DMS153 treated with DMSO at 0.1 percent for 48 hours (cell line): ENCODE measurements at regions not wholly inside any gene's neighbourhood (a gene's known extent, or its start where the extent isn't known, plus 50 kb on each side); places are given as distances from the start of the nearest gene placed in this dataset.
A peak's percentile ranks its signal among the peaks of the same experiment; 100 is the strongest.
"Not testable (repeated sequence)": the region's sequence is repeated elsewhere in the genome, so short reads cannot be mapped to it uniquely, and the experiment has no call there.

Experiments
- DNase-seq: peaks from one replicate; lab custom pipeline; 2025; ENCODE audit not compliant: unreplicated experiment; lab: John Stamatoyannopoulos, UW

DNA sequence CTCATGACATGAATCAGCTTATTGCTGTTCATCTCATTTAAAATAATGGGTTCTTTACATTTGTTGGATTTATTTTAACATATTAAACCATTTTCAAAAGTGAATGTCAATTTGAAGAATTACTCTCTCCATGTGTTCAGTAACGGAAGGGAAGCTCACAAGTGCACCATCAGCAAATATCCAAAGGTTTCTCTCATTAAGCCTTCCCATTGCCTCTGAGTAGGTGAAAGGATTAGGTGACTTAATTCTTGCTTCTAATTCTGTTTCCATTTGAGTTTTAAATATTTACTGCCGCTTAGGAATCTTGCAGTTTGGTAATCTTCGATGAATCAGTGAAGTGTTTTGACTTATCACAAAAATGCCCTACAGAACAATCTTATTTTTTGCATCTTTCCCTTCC is 145.1 kb upstream of the NYAP2 start:
- no peak for DNase-seq

DNA sequence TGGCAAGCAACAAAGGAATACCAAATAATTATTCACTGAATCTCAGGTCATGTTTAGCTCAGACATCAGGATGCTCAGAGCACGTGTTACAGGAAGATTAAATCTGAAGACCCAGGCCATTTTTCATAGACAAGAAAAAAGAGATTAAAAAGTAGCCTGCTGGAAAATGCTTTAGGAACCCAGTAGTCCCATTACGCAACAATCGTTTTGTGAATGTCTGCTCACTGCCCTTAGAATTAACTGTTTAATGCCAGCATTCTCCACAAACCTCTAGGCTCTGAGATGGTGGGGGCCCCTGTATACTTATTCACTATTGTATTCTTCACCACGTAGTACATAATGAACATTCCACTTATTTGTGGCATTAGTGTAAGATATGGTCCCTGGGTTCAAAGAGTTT is 154.6 kb upstream of the NYAP2 start:
- no peak for DNase-seq

DNA sequence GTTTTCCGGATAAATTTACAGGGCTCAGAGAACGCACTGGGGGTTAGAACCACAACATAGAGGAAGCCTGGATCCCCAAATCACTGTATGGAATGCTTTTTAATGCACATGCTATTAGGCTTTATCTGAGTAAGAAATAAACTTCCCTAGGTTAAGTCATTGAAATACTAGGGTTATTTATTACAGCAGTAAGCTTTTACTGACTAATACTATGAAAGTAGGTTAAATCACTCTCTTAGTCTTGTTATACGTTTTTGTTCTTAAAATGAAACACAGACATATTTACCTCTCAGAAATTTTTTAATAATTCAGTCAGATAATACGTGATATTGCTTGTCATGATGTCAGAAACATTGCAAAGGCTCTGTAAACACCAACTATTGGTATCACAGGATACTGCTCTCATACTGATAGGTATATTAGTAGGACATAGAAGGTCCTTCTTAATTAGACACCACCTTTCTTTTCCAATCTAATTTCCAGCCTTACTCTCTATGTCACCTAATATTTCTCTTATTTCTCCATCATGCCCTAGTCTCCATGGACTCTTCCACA is 162.7 kb upstream of the NYAP2 start:
- DNase-seq = no peak

DNA sequence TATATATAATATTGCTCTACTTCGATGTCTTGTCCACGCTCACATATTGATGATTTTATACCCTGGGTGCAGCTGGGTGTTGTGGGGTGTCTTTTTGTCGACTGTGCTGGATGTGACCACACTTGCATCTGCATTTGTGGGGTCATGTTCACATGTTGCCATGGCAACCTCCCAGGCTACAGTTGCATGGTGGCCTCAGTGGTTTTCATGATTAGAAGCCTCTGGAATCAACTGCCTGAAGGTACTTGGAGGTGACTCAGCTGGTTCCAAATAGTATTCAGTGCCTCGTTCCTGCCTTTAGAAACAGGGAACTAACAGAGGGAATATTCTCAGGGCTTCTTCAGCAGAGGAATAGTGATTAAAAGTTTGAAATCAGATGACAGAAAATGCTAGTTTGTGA is 166.3 kb upstream of the NYAP2 start:
- no peak for DNase-seq

DNA sequence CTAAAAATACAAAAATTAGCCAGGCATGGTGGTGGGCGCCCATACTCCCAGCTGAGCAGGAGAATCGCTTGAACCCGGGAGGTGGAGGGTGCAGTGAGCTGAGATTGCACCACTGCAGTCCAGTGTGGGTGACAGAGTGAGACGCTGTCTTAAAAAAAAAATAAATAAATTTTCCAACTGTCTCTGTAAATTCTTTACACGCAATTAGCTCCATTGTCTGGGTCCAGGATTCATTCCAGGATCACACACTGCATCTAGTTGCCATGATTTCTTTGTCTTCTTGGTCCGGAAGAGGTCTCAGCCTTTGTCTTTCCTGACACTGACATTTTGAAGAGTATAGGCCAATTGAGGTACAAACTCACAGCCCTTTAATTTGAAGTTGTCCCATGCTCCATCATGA is 167.6 kb upstream of the NYAP2 start:
- DNase-seq = no peak

DNA sequence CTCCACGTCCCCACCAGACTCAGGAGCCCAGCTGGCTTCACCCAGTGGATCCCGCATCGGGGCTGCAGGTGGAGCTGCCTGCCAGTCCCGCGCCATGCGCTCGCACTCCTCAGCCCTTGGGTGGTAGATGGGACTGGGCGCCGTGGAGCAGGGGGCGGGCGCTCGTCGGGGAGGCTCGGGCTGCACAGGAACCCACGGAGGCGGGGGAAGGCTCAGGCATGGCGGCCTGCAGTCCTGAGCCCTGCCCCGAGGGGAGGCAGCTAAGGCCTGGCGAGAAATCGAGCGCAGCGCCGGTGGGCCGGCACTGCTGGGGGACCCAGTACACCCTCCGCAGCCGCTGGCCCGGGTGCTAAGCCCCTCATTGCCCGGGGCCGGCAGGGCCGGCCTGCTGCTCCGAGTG is 170.2 kb upstream of the NYAP2 start:
- DNase-seq = not testable (repeated sequence)

DNA sequence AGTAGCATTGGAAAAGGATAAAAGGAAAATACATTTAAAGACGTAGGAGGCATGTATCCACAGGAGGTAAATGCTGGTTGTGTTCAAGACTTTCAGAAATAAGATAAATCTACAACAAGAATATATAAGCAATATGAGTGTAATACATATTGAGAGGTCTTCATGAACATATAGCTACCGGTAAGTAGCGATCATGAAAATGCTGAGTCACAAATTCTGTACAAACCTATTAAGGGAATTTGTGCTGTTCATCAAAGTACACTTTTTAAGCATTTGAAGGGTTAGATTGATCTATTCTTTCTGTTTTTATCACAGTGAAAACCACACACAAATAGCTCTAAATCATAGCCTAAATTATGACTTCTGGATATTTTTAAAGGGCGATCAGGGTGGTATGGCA is 173.1 kb upstream of the NYAP2 start:
- DNase-seq = no peak

DNA sequence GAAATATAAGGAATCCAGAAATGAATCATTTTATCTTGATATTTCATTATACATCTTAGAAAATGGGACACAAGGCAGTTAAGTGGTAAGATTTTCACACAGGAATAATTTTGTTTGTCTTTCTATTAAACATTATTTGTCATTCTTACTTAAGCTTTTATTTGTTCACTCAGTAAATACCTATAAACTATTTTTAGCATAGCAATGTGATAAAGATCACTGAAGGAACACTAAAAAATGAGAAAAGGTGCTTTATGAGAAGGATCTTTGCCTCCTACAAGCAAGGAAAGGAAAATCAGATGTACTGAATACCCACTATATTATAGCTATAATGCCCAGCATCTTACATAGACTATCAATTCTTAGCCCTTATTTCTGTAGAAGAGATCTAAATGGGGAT is 176.2 kb upstream of the NYAP2 start:
- DNase-seq = no peak

DNA sequence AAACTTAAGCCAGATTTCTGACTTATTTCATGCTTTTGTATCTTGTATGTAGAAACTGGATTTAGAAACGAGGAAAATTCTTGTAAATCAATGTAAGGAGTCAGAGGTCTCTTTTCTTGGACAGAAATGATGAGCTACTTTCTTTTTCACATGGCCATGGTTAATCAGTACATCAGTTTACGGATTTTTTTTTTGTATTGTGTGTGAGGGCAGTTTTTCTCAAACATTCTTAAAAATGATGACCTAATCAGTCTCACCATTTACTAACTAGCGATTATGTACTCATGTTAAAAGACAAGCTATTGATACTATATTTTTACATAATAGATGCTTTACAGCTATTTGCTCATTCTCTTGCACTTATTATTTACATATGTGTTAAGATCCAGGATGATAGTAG is 165.2 kb upstream of the DOCK10 start:
- DNase-seq = no peak

DNA sequence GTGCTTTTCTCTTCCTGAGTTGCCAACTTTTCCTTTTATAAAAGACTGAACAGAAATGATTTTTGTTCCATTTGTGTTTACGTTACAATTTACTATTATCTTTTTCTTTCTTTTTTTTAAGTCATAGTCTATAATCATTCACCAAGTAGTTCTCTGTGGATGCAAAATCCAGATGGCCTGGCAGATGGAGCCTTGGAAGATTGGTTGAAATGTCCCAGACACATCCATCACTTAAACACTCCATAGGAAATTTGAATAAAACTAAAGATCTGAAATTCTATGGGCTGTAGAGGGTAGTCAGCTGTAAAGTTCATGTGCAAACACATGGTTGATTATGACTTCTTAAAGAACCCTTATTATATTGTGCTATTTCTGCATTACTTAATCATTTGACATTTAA is 164.8 kb upstream of the DOCK10 start:
- DNase-seq = no peak

DNA sequence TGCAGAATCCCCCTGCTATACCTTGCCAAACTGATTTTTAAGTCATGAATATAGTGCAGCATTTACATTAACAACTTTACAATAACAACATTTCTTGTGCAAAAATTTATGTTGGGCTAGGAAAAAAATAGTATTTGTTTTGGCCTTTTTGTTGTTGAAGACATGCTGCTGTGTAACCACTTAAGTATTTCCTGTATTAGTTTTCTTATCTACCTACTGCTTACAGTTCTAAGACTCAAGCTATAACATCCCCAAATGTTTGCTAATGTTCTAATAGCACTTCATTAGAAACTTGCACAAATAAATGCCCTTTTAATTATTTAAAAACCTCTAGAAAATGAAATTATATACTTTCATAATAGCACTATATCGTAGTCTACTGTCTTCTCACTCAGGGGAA is 154.3 kb upstream of the DOCK10 start:
- no peak for DNase-seq

DNA sequence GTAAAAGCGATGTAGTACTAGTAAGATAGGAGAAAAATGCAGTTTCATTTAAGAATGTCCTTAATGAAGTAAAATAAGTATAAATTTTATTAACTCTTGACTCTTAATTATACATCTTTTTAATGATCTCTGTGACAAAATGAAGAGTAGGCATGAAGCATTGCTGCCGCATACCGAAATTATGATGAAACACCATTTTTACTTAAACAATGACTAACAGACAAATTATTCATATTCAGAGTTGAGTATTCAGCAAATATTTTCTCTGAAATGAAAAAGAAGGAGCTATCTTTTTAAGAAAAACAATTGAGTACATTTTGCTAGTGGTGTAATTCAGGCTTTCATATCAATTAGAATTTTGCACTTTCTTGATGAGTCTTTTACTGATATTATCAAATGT is 150.6 kb upstream of the DOCK10 start:
- DNase-seq = no peak

DNA sequence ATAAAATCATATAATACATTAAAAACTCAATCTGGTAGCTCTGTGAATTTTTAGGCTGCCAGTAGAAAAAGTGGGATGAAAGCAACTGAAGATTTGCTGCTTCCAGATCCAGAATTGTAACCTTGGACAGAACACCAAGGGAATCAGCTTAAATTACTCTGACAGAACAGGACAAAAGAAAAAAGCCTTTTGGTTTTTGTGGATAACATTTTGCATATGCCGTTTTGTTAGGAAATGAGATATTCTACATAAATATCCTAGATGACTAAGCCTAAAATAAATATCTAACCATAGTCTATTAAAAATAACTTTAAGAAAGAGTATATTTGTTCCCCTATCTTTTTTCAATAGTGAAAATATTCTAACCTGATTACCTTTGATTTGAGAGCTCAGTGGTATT is 148.7 kb upstream of the DOCK10 start:
- no peak for DNase-seq

DNA sequence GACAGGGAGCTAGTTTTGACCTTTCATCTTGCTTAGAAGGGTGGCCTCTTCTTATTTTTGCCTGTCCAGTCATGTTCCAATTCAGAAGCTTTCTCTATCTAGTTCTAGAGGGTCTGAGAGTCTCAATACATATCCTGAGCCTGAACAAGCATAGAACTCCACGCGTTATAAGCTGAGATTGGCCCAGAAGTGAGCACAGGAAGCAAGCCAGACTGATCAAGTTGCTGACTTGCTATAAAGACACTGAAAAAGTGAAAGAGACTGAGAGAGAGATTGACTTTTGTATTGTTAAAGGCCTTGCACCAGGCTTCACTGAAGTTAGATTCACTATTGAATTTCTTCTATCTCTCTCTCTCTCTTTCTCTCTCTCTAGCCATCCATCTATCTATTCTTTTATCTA is 142.7 kb upstream of the DOCK10 start:
- no peak for DNase-seq

DNA sequence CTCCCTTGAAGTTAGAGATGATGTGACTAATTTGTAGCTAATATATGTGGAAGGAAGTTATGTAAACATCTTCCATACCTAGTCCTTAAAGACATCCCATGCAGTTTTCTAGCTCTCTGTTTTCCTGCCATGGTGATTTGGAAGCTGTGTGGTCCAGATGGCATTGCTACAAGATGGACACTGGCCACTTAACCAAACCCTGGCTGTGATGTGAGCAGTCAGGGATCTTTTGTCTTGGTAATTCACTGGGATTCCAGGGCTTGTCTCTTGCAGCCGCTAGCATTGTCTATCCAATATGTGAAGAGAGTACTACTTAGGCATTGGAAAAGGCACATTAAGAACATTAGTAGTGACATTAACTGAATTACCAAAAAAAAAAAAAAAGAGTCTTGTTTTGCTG is 139.9 kb upstream of the DOCK10 start:
- DNase-seq = no peak

DNA sequence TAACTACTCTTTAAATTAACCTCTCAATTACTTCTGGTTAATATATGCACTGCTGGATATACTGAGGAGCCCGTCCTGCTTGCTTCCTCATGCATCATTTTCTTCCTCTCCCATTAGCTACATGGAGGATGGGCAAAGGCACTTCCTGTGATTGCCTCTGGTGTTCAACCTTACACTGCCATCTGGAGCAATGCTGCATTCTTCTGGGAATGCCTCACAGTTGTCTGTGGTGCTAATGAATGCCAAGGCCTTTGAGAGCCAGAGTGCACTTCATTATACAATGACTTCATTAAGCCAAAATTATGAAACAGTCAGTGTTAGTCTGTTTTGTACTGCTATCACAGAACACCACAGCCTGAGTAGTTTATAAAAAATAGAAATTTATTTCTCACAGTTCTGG is 134.8 kb upstream of the DOCK10 start:
- DNase-seq = no peak

DNA sequence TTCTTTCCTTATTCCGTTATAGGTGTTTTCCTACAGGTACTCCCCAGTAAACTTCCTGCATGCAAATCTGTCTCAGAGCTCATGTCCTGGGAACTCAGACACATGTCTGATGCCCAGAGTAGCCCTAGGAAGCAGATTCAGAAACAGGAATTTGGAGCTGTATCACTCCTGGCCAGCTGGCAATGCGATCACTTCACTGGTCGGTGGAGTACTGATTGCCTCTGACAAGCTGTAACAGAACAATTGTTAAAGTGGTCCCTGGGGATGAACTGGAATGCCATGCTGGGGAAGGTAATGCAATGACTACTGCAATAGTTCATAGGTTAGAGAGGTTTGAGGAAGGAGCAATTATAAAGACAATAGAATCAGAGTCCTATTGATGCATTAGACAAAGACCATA is 131.6 kb upstream of the DOCK10 start:
- peak; percentile 88 for DNase-seq

DNA sequence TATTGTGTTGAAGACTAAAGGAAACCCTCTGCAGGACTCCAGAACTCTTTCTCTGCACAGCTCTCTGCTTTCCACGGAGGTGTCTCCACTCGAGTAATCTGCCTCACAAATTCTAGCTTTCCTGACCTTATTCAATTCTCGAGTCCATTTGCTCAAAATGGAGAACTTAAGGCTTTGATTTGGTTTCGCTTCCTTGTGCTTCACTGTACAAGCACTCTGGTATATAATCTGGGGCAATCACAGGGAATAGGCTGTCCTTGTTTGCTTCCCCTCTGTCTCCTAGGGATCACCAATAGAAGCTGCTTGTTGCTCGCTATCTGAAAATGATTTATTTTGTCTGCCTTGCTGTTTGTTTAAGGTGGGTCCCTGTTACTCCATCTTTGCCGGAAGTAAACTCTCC is 129.1 kb upstream of the DOCK10 start:
- DNase-seq = no peak

DNA sequence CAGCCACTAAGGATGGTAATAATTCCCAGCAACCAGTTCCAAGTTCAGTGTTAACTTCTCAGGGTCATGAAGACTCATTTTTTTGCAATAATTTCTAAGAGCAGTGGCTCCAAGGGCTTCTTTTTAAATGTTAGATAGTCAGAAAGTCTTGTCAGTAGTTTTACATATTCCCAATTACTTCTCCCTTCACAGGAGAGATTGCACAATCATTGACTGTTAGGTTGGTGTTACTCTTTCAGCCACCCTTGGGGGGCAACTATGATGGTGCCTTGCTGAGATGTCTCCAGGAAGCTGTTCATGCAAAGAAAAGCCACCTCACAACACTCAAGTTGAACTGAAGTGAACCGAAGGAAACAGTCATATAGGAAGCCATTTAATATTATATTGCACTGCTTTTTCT is 127.9 kb upstream of the DOCK10 start:
- DNase-seq = no peak

DNA sequence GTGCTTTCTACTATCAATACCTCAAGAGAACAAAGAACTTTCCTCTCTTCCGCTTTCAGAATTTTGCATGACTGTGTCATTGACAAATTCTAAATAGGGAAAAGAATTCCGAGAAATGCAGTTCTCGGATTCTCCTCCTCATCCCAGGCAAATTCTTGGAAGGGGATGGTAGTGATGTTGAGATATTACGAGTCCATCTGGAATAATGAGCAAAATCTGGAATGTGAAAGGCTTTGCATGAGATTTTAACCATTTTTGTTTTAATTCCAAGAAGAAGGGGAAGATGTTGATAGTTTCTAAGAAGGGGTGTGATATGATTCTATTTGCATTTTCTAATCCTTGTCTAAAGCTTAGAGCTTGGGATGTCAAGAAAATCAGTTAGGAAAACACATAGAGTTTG is 127.1 kb upstream of the DOCK10 start:
- no peak for DNase-seq

DNA sequence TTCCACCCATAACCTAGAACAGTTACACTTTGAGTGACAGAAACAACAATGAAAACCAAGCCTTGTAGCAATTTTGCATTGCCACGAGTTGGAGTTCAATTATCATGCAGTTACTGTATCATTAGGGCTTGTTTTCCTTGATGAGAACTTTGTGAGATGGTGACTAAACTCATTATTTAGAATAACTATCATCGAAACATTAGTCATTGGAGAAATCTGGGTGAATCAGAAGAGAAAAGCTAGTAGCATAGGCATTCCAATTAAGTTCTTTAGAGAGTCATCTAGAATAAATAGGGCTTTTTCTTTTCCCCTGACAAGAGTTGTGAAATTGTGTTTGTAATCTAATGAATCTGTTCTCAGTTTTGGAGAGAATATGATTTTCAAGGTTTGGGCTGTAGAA is 122.8 kb upstream of the DOCK10 start:
- no peak for DNase-seq

DNA sequence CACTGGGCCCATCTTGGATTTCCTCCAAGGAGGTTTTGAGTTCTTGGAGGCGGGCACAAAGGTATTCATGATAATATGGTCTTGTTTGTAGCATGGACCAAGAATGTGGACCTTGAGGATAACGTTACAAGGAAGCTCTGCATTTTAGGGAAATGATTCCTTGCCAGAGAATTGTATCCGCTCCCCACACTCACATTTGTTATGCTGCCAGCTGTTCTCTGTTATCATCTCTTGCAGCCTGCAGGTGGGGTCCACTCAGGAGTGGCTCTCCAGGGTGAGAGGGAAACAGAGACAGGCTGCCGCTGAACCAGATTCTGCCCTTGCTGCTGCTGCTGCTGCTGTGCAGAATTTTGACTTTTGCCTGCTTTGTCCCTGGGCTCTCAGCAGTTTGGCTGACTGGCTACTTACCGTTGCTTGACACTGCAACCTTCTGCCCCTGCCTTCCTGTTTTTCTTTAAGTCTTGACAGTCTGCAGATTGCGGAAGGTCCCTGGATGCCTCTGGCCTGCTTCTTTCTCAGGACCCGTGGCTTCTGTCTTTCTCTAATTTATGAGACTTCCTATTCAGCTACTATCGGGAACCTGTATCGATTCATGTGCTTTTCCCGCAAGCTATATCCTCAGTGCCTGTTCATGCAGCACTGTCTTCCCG is 122.3 kb upstream of the DOCK10 start:
- DNase-seq = no peak

DNA sequence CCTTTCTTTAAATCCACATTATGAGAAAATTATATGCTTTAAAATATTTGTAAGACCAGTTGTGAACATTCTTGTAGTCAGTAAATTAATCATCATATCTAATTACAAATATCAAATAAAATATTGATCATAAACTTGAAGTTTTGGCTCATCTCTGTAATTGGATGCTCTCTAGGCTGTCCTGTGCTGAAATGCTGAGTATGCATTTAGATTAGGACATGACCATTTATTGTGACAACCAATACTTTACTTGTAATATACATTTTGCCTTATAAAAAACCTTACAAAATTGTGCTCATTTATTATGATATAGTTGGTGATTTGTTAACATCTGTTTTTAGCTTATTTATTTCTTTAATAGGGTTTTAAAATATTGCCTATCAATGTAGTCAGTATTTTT is 116.1 kb upstream of the DOCK10 start:
- no peak for DNase-seq
